Neural progenitor cell (in vitro differentiated cells): ENCODE measurements at regions not wholly inside any gene's neighbourhood (a gene's known extent, or its start where the extent isn't known, plus 50 kb on each side); places are given as distances from the start of the nearest gene placed in this dataset.
A peak's percentile ranks its signal among the peaks of the same experiment; 100 is the strongest.

Experiments
- DNase-seq: peaks from one replicate; pipeline ENCODE4 v3.0.0-alpha.2; 2016; ENCODE audit warnings: low spot score
- H2AFZ ChIP-seq: fragments of 200-600 bp; sonication (generic); replicated peaks from 2 replicates; pipeline ENCODE4 v1.6.1; 2016; ENCODE audit warnings: antibody characterized with exemption
- H3F3A ChIP-seq: fragments of 200-600 bp; sonication (generic); 2 replicates; pipeline ENCODE4 v1.6.1; 2016; ENCODE audit warnings: antibody characterized with exemption, low read depth
- H3K27ac ChIP-seq: fragments of 200-600 bp; sonication (generic); 2 replicates; pipeline ENCODE4 v1.5.1; 2016; ENCODE audit warnings: mild to moderate bottlenecking
- H3K27me3 ChIP-seq: fragments of 200-600 bp; sonication (generic); 2 replicates; pipeline ENCODE4 v1.6.1; 2016; ENCODE audit warnings: mild to moderate bottlenecking, moderate library complexity
- H3K36me3 ChIP-seq: fragments of 200-600 bp; sonication (generic); 2 replicates; pipeline ENCODE4 v1.5.1; 2016
- H3K4me1 ChIP-seq: fragments of 200-600 bp; sonication (generic); 2 replicates; pipeline ENCODE4 v1.6.1; 2016; ENCODE audit warnings: mixed run types
- H3K4me2 ChIP-seq: fragments of 200-600 bp; sonication (generic); 2 replicates; pipeline ENCODE4 v1.6.1; 2016
- H3K4me3 ChIP-seq: fragments of 200-600 bp; sonication (generic); 2 replicates; pipeline ENCODE4 v1.5.1; 2016
- H3K79me2 ChIP-seq: fragments of 200-600 bp; sonication (generic); 2 replicates; pipeline ENCODE4 v1.6.1; 2016; ENCODE audit warnings: low read depth
- H3K9ac ChIP-seq: fragments of 200-600 bp; sonication (generic); 2 replicates; pipeline ENCODE4 v1.6.1; 2016
- H3K9me3 ChIP-seq: fragments of 200-600 bp; sonication (generic); 2 replicates; pipeline ENCODE4 v1.5.1; 2016; ENCODE audit warnings: low read depth
- H4K20me1 ChIP-seq: fragments of 200-600 bp; sonication (generic); 2 replicates; pipeline ENCODE4 v1.6.1; 2016; ENCODE audit warnings: low read depth
- H3K27ac Mint-ChIP-seq: 3 replicates; pipeline ENCODE4 v1.8.0; 2021; ENCODE audit warnings: mixed read lengths
- H3K27me3 Mint-ChIP-seq: 2 replicates; pipeline ENCODE4 v1.8.0; 2022; ENCODE audit warnings: low read depth, mild to moderate bottlenecking, inconsistent platforms, moderate library complexity, mixed read lengths; ENCODE audit not compliant: insufficient read depth
- H3K36me3 Mint-ChIP-seq: 3 replicates; pipeline ENCODE4 v1.8.0; 2021; ENCODE audit warnings: mixed read lengths
- H3K4me1 Mint-ChIP-seq: 3 replicates; pipeline ENCODE4 v1.8.0; 2021; ENCODE audit warnings: mixed read lengths
- H3K4me3 Mint-ChIP-seq: 3 replicates; pipeline ENCODE4 v1.8.0; 2021; ENCODE audit warnings: mild to moderate bottlenecking, moderate library complexity, mixed read lengths
- H3K9me3 Mint-ChIP-seq: 3 replicates; pipeline ENCODE4 v1.8.0; 2020; ENCODE audit warnings: mixed read lengths
- CTCF ChIP-seq: fragments of 200-600 bp; sonication (generic); IDR thresholded peaks from 2 replicates; pipeline ENCODE4 v1.5.1; 2017; ENCODE audit warnings: antibody characterized with exemption, mild to moderate bottlenecking
- EZH2 ChIP-seq: fragments of 200-600 bp; sonication (generic); IDR thresholded peaks from 2 replicates; pipeline ENCODE4 v1.6.1; 2017; ENCODE audit warnings: antibody characterized with exemption, mild to moderate bottlenecking, moderate library complexity
- EZH2phosphoT487 ChIP-seq: fragments of 200-600 bp; sonication (generic); IDR thresholded peaks from 2 replicates; pipeline ENCODE4 v1.6.1; 2017; ENCODE audit warnings: antibody characterized with exemption

- no peak overlapping the region for H3K9ac ChIP-seq
- H3K9me3 Mint-ChIP-seq: peaks cover 11% of the 10 kb centered on the region
- H3K27ac Mint-ChIP-seq: no peak overlapping the region
- H3K4me3 Mint-ChIP-seq: no peak overlapping the region
- no peak overlapping the region for H3K4me2 ChIP-seq
- TF ChIP-seq EZH2: no peak
- TF ChIP-seq CTCF: no peak
- no peak for TF ChIP-seq EZH2phosphoT487
- H3K4me1 ChIP-seq: no peaks in the 10 kb centered on the region
- H3K27ac ChIP-seq: no peak overlapping the region
- H3K9me3 ChIP-seq: no peaks in the 10 kb centered on the region
- H4K20me1 ChIP-seq: no peaks in the 10 kb centered on the region
- no peak for DNase-seq
- no peaks in the 10 kb centered on the region for H3K36me3 ChIP-seq
- peaks cover 2% of the 10 kb centered on the region for H3K27me3 Mint-ChIP-seq
- H3K4me3 ChIP-seq: no peak overlapping the region
- no peaks in the 10 kb centered on the region for H3K27me3 ChIP-seq
- H3F3A ChIP-seq: no peaks in the 10 kb centered on the region
- no peaks in the 10 kb centered on the region for H3K4me1 Mint-ChIP-seq
- no peak overlapping the region for H2AFZ ChIP-seq
- H3K79me2 ChIP-seq: no peaks in the 10 kb centered on the region
- H3K36me3 Mint-ChIP-seq: peaks cover 4% of the 10 kb centered on the region
Observed at GRCh38 chr6:113551168-113551567, 306.0 kb upstream of the MARCKS start.

- TF ChIP-seq EZH2: no peak
- no peak for TF ChIP-seq CTCF
- no peak for TF ChIP-seq EZH2phosphoT487
- no peaks in the 10 kb centered on the region for H3F3A ChIP-seq
- no peak for DNase-seq
- H3K4me1 Mint-ChIP-seq: peaks cover 6% of the 10 kb centered on the region
- no peaks in the 10 kb centered on the region for H3K36me3 ChIP-seq
- H3K27ac Mint-ChIP-seq: no peak overlapping the region
- H3K4me3 Mint-ChIP-seq: no peak overlapping the region
- H3K36me3 Mint-ChIP-seq: peaks cover 1% of the 10 kb centered on the region
- peaks cover 3% of the 10 kb centered on the region for H3K27me3 Mint-ChIP-seq
- no peak overlapping the region for H3K27ac ChIP-seq
- H3K27me3 ChIP-seq: no peaks in the 10 kb centered on the region
- peaks cover 3% of the 10 kb centered on the region for H3K4me1 ChIP-seq
- H4K20me1 ChIP-seq: no peaks in the 10 kb centered on the region
- H2AFZ ChIP-seq: no peak overlapping the region
- H3K9ac ChIP-seq: no peak overlapping the region
- H3K9me3 Mint-ChIP-seq: no peaks in the 10 kb centered on the region
- H3K79me2 ChIP-seq: no peaks in the 10 kb centered on the region
- no peak overlapping the region for H3K4me2 ChIP-seq
- H3K9me3 ChIP-seq: no peaks in the 10 kb centered on the region
- H3K4me3 ChIP-seq: no peak overlapping the region
Observed at GRCh38 chr6:113556775-113557174, 300.4 kb upstream of the MARCKS start.

- Histone ChIP-seq H2AFZ (no peak overlapping the region), H3K9me3 (no peaks in the 10 kb centered on the region), H4K20me1 (no peaks in the 10 kb centered on the region), H3K4me1 (peaks cover 3% of the 10 kb centered on the region), H3F3A (no peaks in the 10 kb centered on the region), H3K36me3 (no peaks in the 10 kb centered on the region), H3K9ac (no peak overlapping the region), H3K27me3 (no peaks in the 10 kb centered on the region), H3K4me3 (no peak overlapping the region), H3K79me2 (no peaks in the 10 kb centered on the region), H3K27ac (no peak overlapping the region), H3K4me2 (no peak overlapping the region)
- no peak overlapping the region for H3K27ac Mint-ChIP-seq
- no peaks in the 10 kb centered on the region for H3K36me3 Mint-ChIP-seq
- TF ChIP-seq EZH2phosphoT487 (no peak), CTCF (no peak), EZH2 (no peak)
- H3K27me3 Mint-ChIP-seq: peaks cover 2% of the 10 kb centered on the region
- H3K4me1 Mint-ChIP-seq: peaks cover 11% of the 10 kb centered on the region
- no peak for DNase-seq
- no peaks in the 10 kb centered on the region for H3K9me3 Mint-ChIP-seq
- H3K4me3 Mint-ChIP-seq: no peak overlapping the region
Observed at GRCh38 chr6:113558431-113558830, 298.7 kb upstream of the MARCKS start.

- Histone ChIP-seq H3K4me1 (peaks cover 3% of the 10 kb centered on the region), H4K20me1 (no peaks in the 10 kb centered on the region), H3K4me3 (no peak overlapping the region), H3F3A (no peaks in the 10 kb centered on the region), H3K4me2 (no peak overlapping the region), H2AFZ (no peak overlapping the region), H3K9me3 (no peaks in the 10 kb centered on the region), H3K79me2 (no peaks in the 10 kb centered on the region), H3K36me3 (no peaks in the 10 kb centered on the region), H3K27ac (no peak overlapping the region), H3K9ac (no peak overlapping the region), H3K27me3 (no peaks in the 10 kb centered on the region)
- Mint-ChIP-seq H3K9me3 (no peaks in the 10 kb centered on the region), H3K27ac (peak overlapping the region; percentile 2), H3K4me1 (peaks cover 11% of the 10 kb centered on the region), H3K4me3 (no peak overlapping the region), H3K36me3 (no peaks in the 10 kb centered on the region), H3K27me3 (peaks cover 2% of the 10 kb centered on the region)
- no peak for DNase-seq
- TF ChIP-seq EZH2 (no peak), EZH2phosphoT487 (no peak), CTCF (no peak)
Observed at GRCh38 chr6:113558966-113559365, 298.2 kb upstream of the MARCKS start.
